ENCODE measurements at regions not wholly inside any gene's neighbourhood (a gene's known extent, or its start where the extent isn't known, plus 50 kb on each side); places are given as distances from the start of the nearest gene placed in this dataset.

DNA sequence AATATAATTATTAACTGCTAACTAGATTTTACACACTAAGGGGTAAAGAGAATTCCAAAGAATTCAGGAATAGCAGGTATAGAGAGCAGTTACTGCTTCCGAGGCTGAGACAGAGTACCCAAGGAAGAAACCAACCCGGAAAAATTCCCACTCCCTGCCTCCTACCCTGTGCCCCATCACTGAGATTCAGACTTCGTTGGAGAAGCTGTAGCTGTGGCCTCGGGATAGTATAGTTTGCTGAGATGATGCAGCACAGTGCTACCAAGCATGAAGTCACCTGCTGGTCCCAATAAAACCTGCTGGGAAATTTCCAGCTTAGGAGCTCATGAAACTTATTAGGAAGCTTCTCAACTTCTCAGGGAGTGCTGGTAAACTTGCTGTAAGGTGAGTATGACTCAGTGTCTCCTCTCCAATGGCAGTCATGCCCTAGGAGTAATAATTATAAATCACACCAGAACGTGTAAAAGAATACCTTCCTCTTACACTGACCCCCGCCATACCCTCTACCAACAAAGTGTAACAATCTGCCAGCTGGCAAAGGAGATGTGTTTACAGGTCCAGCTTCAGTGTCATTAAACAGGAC, 215.2 kb upstream of the ROBO2 start:
- H3K27ac ChIP-seq (ENCODE audit: low read length) = no peak overlapping the region
- in situ Hi-C loops (cut with HindIII; ENCODE audit: low pct_unique_long_range_greater_than_20kb, low sequenced_read_pairs) = no loop called here
- DNase-seq (ENCODE audit: low read depth, low spot score) = no peak
- no peak for ATAC-seq
- no peak overlapping the region for H3K4me3 ChIP-seq (ENCODE audit: low read depth in 2 of 2, low read length in 2 of 2)
- ChIA-PET CTCF (no interaction called here), POLR2A (no interaction called here)
- H3K36me3 ChIP-seq (ENCODE audit: control insufficient read depth, insufficient read depth, low read length) = no peaks in the 10 kb centered on the region
- no TSS peak for BruUV-seq (replicated peaks)
- no peaks in the 10 kb centered on the region for H3K4me1 ChIP-seq (ENCODE audit: control insufficient read depth, insufficient read depth, low read length)
- no peaks in the 10 kb centered on the region for H3K27me3 ChIP-seq (ENCODE audit: control insufficient read depth, insufficient read depth, low read length)
- H3K9me3 ChIP-seq (ENCODE audit: control insufficient read depth, insufficient read depth, low read depth, low read length) = no peaks in the 10 kb centered on the region
- TF ChIP-seq, protein P1, sequence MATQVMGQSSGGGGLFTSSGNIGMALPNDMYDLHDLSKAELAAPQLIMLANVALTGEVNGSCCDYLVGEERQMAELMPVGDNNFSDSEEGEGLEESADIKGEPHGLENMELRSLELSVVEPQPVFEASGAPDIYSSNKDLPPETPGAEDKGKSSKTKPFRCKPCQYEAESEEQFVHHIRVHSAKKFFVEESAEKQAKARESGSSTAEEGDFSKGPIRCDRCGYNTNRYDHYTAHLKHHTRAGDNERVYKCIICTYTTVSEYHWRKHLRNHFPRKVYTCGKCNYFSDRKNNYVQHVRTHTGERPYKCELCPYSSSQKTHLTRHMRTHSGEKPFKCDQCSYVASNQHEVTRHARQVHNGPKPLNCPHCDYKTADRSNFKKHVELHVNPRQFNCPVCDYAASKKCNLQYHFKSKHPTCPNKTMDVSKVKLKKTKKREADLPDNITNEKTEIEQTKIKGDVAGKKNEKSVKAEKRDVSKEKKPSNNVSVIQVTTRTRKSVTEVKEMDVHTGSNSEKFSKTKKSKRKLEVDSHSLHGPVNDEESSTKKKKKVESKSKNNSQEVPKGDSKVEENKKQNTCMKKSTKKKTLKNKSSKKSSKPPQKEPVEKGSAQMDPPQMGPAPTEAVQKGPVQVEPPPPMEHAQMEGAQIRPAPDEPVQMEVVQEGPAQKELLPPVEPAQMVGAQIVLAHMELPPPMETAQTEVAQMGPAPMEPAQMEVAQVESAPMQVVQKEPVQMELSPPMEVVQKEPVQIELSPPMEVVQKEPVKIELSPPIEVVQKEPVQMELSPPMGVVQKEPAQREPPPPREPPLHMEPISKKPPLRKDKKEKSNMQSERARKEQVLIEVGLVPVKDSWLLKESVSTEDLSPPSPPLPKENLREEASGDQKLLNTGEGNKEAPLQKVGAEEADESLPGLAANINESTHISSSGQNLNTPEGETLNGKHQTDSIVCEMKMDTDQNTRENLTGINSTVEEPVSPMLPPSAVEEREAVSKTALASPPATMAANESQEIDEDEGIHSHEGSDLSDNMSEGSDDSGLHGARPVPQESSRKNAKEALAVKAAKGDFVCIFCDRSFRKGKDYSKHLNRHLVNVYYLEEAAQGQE (IDR thresholded peaks at IDR 0.05; ENCODE audit: insufficient read depth in 1 of 2, low read depth in 2 of 2, low read length in 1 of 2) = no peak
- TF ChIP-seq POLR2AphosphoS5 (IDR thresholded peaks at IDR 0.05; ENCODE audit: low read depth, low read length) (no peak), TCF7L2 (IDR thresholded peaks at IDR 0.05; ENCODE audit: low read depth, low read length) (no peak), SIN3A (IDR thresholded peaks at IDR 0.05; ENCODE audit: borderline replicate concordance, insufficient read depth, low read depth, low read length) (no peak)
- TF ChIP-seq, protein P2, sequence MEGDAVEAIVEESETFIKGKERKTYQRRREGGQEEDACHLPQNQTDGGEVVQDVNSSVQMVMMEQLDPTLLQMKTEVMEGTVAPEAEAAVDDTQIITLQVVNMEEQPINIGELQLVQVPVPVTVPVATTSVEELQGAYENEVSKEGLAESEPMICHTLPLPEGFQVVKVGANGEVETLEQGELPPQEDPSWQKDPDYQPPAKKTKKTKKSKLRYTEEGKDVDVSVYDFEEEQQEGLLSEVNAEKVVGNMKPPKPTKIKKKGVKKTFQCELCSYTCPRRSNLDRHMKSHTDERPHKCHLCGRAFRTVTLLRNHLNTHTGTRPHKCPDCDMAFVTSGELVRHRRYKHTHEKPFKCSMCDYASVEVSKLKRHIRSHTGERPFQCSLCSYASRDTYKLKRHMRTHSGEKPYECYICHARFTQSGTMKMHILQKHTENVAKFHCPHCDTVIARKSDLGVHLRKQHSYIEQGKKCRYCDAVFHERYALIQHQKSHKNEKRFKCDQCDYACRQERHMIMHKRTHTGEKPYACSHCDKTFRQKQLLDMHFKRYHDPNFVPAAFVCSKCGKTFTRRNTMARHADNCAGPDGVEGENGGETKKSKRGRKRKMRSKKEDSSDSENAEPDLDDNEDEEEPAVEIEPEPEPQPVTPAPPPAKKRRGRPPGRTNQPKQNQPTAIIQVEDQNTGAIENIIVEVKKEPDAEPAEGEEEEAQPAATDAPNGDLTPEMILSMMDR (IDR thresholded peaks at IDR 0.05) = no peak
- intact Hi-C loops (cut with micrococcal nuclease; ENCODE audit: unreplicated experiment) = no loop called here

- in situ Hi-C loops (cut with HindIII; ENCODE audit: low pct_unique_long_range_greater_than_20kb, low sequenced_read_pairs) (no loop called here), intact Hi-C loops (cut with micrococcal nuclease; ENCODE audit: unreplicated experiment) (no loop called here)
- no peaks in the 10 kb centered on the region for H3K27me3 ChIP-seq (ENCODE audit: control insufficient read depth, insufficient read depth, low read length)
- BruUV-seq (replicated peaks) = no TSS peak
- ATAC-seq (no peak), DNase-seq (ENCODE audit: low read depth, low spot score) (no peak)
- no peaks in the 10 kb centered on the region for H3K4me1 ChIP-seq (ENCODE audit: control insufficient read depth, insufficient read depth, low read length)
- no peak overlapping the region for H3K4me3 ChIP-seq (ENCODE audit: low read depth in 2 of 2, low read length in 2 of 2)
- ChIA-PET CTCF (no interaction called here), POLR2A (no interaction called here)
- H3K27ac ChIP-seq (ENCODE audit: low read length) = no peak overlapping the region
- no peaks in the 10 kb centered on the region for H3K36me3 ChIP-seq (ENCODE audit: control insufficient read depth, insufficient read depth, low read length)
- TF ChIP-seq, protein P2 (IDR thresholded peaks at IDR 0.05) = no peak
- no peak for TF ChIP-seq SIN3A (IDR thresholded peaks at IDR 0.05; ENCODE audit: borderline replicate concordance, insufficient read depth, low read depth, low read length)
- no peak for TF ChIP-seq POLR2AphosphoS5 (IDR thresholded peaks at IDR 0.05; ENCODE audit: low read depth, low read length)
- TF ChIP-seq TCF7L2 (IDR thresholded peaks at IDR 0.05; ENCODE audit: low read depth, low read length) = no peak
- TF ChIP-seq, protein P1 (IDR thresholded peaks at IDR 0.05; ENCODE audit: insufficient read depth in 1 of 2, low read depth in 2 of 2, low read length in 1 of 2) = no peak
- H3K9me3 ChIP-seq (ENCODE audit: control insufficient read depth, insufficient read depth, low read depth, low read length) = no peaks in the 10 kb centered on the region
These were observed 213.0 kb upstream of the ROBO2 start for GRCh38 chr3:76826861-76827260.

All from Panc1 (cell line).